HG03565 (cell line): ENCODE measurements at regions not wholly inside any gene's neighbourhood (a gene's known extent, or its start where the extent isn't known, plus 50 kb on each side); places are given as distances from the start of the nearest gene placed in this dataset.

ENCODE experiments used
- ATAC-seq: cut with Tn5 transposase; IDR thresholded peaks from one replicate; pipeline ENCODE4 v1.9.1; 2021; ENCODE audit warnings: mild to moderate bottlenecking, moderate library complexity; ENCODE audit not compliant: unreplicated experiment

GRCh38 chrX:4322916-4323315 lies 609.5 kb upstream of the PRKX start:
- no peak for ATAC-seq

- no peak for ATAC-seq
Observed at GRCh38 chrX:4320436-4320947, 607.0 kb upstream of the PRKX start.

- ATAC-seq: no peak
Observed at GRCh38 chrX:4315891-4316290, 602.4 kb upstream of the PRKX start.

- ATAC-seq: no peak
Observed at GRCh38 chrX:4314586-4314985, 601.1 kb upstream of the PRKX start.

GRCh38 chrX:4277122-4277521 lies 563.7 kb upstream of the PRKX start:
- no peak for ATAC-seq

- ATAC-seq: no peak
Observed at GRCh38 chrX:4268676-4269075, 555.2 kb upstream of the PRKX start.

- no peak for ATAC-seq
Observed at GRCh38 chrX:4265036-4265435, 551.6 kb upstream of the PRKX start.

GRCh38 chrX:4263030-4263803 lies 549.8 kb upstream of the PRKX start:
- no peak for ATAC-seq

GRCh38 chrX:4253092-4253491 lies 539.6 kb upstream of the PRKX start:
- ATAC-seq: no peak

- ATAC-seq: no peak
Observed at GRCh38 chrX:4249401-4249800, 536.0 kb upstream of the PRKX start.

GRCh38 chrX:4243759-4244158 lies 530.3 kb upstream of the PRKX start:
- no peak for ATAC-seq

GRCh38 chrX:4240541-4241194 lies 527.2 kb upstream of the PRKX start:
- ATAC-seq: no peak

- ATAC-seq: no peak
Observed at GRCh38 chrX:4239650-4240540, 526.4 kb upstream of the PRKX start.

GRCh38 chrX:4238916-4239315 lies 525.5 kb upstream of the PRKX start:
- no peak for ATAC-seq

GRCh38 chrX:4225086-4225485 lies 511.6 kb upstream of the PRKX start:
- no peak for ATAC-seq

GRCh38 chrX:4206941-4207340 lies 493.5 kb upstream of the PRKX start:
- ATAC-seq: no peak

- ATAC-seq: no peak
Observed at GRCh38 chrX:4197971-4198370, 484.5 kb upstream of the PRKX start.

GRCh38 chrX:4193500-4194155 lies 480.2 kb upstream of the PRKX start:
- no peak for ATAC-seq

GRCh38 chrX:4186331-4186730 lies 472.9 kb upstream of the PRKX start:
- no peak for ATAC-seq

GRCh38 chrX:4185086-4185485 lies 471.6 kb upstream of the PRKX start:
- no peak for ATAC-seq

GRCh38 chrX:4182408-4182806 lies 469.0 kb upstream of the PRKX start:
- no peak for ATAC-seq
